ENCODE measurements at regions not wholly inside any gene's neighbourhood (a gene's known extent, or its start where the extent isn't known, plus 50 kb on each side); places are given as distances from the start of the nearest gene placed in this dataset.
"Not testable (repeated sequence)": the region's sequence is repeated elsewhere in the genome, so short reads cannot be mapped to it uniquely, and the experiment has no call there.

DNA sequence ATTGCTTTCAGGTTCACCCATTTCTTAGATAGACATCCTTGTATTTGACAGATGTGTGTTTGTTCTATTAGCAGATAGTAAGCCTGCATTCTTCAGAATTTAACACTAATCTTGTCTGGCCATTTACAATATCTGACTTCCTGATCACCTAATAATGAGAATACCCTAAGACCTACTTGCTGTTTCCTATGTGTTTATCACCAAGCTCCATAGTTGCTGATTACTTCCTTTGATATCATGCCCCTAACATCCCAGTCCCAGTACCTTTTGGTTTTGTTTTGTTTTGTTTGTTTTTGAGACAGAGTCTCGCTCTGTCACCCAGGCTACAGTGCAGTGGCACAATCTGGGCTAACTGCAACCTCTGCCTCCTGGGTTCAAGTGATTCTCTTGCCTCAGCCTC is 143.6 kb upstream of the DST start (continued):
- TF ChIP-seq, protein P1, sequence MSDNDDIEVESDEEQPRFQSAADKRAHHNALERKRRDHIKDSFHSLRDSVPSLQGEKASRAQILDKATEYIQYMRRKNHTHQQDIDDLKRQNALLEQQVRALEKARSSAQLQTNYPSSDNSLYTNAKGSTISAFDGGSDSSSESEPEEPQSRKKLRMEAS (IDR thresholded peaks at IDR 0.05): no peak

DNA sequence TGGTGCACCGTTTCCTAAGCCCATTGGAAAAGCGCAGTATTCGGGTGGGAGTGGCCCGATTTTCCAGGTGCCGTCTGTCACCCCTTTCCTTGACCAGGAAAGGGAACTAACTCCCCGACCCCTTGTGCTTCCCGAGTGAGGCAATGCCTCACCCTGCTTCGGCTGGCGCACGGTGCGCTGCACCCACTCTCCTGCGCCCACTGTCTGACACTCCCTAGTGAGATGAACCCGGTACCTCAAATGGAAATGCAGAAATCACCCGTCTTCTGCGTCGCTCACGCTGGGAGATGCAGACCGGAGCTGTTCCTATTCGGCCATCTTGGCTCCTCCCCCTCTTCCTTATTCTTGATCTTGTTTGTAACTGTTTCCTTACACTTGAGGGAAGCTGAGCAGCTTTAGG is 142.8 kb upstream of the DST start:
- H4K20me1 ChIP-seq (ENCODE audit: insufficient read depth); H2AFZ ChIP-seq (ENCODE audit: low read depth, low read length, poor library complexity, severe bottlenecking); H3K9me2 ChIP-seq (ENCODE audit: insufficient read depth); H3K36me3 ChIP-seq (ENCODE audit: control insufficient read depth in 1 of 2, insufficient read depth in 2 of 2, low read length in 2 of 2); H3K9ac ChIP-seq (ENCODE audit: low read length); DNase-seq (ENCODE audit: low read depth, low spot score); H3K4me2 ChIP-seq (ENCODE audit: low read length); CTCF ChIA-PET; RAD21 ChIA-PET (ENCODE audit: low non-redundant PET in 1 of 2, low total read pairs in 2 of 2, uncharacterized antibody in 2 of 2, unreplicated experiment in 2 of 2); POLR2A ChIA-PET; BruUV-seq (replicated peaks); intact Hi-C loops (cut with micrococcal nuclease); H3K9me3 ChIP-seq (ENCODE audit: control insufficient read depth in 1 of 2, insufficient read depth in 1 of 2, low read depth in 1 of 2, low read length in 2 of 2); H3K4me3 ChIP-seq (replicated peaks in 1 of 2; ENCODE audit: low read depth in 1 of 2, low read length in 2 of 2); H3K4me1 ChIP-seq (ENCODE audit: control insufficient read depth in 1 of 2, insufficient read depth in 2 of 2, low read length in 2 of 2); ATAC-seq; H3K27me3 ChIP-seq (ENCODE audit: insufficient read depth, low read length); H3K27ac ChIP-seq (ENCODE audit: low read depth, low read length): not testable (repeated sequence)
- H3K79me2 ChIP-seq (ENCODE audit: insufficient read depth, low read length): peaks cover 30% of the 10 kb centered on the region

DNA sequence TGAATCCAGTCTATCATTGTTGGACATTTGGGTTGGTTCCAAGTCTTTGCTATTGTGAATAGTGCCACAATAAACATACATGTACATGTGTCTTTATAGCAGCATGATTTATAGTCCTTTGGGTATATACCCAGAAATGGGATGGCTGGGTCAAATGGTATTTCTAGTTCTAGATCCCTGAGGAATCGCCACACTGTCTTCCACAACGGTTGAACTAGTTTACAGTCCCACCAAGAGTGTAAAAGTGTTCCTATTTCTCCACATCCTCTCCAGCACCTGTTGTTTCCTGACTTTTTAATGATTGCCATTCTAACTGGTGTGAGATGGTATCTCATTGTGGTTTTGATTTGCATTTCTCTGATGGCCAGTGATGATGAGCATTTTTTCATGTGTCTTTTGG is 137.4 kb upstream of the DST start:
- CTCF ChIA-PET; RAD21 ChIA-PET (ENCODE audit: low non-redundant PET in 1 of 2, low total read pairs in 2 of 2, uncharacterized antibody in 2 of 2, unreplicated experiment in 2 of 2): not testable (repeated sequence)

DNA sequence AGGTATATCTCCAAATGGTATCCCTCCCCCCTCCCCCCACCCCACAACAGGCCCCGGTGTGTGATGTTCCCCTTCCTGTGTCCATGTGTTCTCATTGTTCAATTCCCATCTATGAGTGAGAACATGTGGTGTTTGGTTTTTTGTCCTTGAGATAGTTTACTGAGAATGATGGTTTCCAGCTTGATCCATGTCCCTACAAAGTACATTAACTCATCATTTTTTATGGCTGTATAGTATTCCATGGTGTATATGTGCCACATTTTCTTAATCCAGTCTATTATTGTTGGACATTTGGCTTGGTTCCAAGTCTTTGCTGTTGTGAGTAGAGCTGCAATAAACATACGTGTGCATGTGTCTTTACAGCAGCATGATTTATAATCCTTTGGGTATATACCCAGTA is 135.8 kb upstream of the DST start:
- DNase-seq (ENCODE audit: low read depth, low spot score); H2AFZ ChIP-seq (ENCODE audit: low read depth, low read length, poor library complexity, severe bottlenecking); POLR2A ChIA-PET; H3K9me2 ChIP-seq (ENCODE audit: insufficient read depth); H3K4me3 ChIP-seq (replicated peaks in 1 of 2; ENCODE audit: low read depth in 1 of 2, low read length in 2 of 2); H3K36me3 ChIP-seq (ENCODE audit: control insufficient read depth in 1 of 2, insufficient read depth in 2 of 2, low read length in 2 of 2); H4K20me1 ChIP-seq (ENCODE audit: insufficient read depth); H3K9me3 ChIP-seq (ENCODE audit: control insufficient read depth in 1 of 2, insufficient read depth in 1 of 2, low read depth in 1 of 2, low read length in 2 of 2); intact Hi-C loops (cut with micrococcal nuclease); H3K9ac ChIP-seq (ENCODE audit: low read length); H3K4me2 ChIP-seq (ENCODE audit: low read length); ATAC-seq; CTCF ChIA-PET; BruUV-seq (replicated peaks); H3K27me3 ChIP-seq (ENCODE audit: insufficient read depth, low read length); H3K27ac ChIP-seq (ENCODE audit: low read depth, low read length); H3K4me1 ChIP-seq (ENCODE audit: control insufficient read depth in 1 of 2, insufficient read depth in 2 of 2, low read length in 2 of 2); RAD21 ChIA-PET (ENCODE audit: low non-redundant PET in 1 of 2, low total read pairs in 2 of 2, uncharacterized antibody in 2 of 2, unreplicated experiment in 2 of 2): not testable (repeated sequence)
- H3K79me2 ChIP-seq (ENCODE audit: insufficient read depth, low read length): peaks cover 24% of the 10 kb centered on the region

More for the DNA sequence above, 137.4 kb upstream of the DST start:
- H3K27ac ChIP-seq (ENCODE audit: low read depth, low read length); ATAC-seq; H3K9me2 ChIP-seq (ENCODE audit: insufficient read depth); H3K9ac ChIP-seq (ENCODE audit: low read length); H3K27me3 ChIP-seq (ENCODE audit: insufficient read depth, low read length); intact Hi-C loops (cut with micrococcal nuclease); H2AFZ ChIP-seq (ENCODE audit: low read depth, low read length, poor library complexity, severe bottlenecking); H3K4me1 ChIP-seq (ENCODE audit: control insufficient read depth in 1 of 2, insufficient read depth in 2 of 2, low read length in 2 of 2); H3K9me3 ChIP-seq (ENCODE audit: control insufficient read depth in 1 of 2, insufficient read depth in 1 of 2, low read depth in 1 of 2, low read length in 2 of 2); POLR2A ChIA-PET; H3K36me3 ChIP-seq (ENCODE audit: control insufficient read depth in 1 of 2, insufficient read depth in 2 of 2, low read length in 2 of 2); H3K4me3 ChIP-seq (replicated peaks in 1 of 2; ENCODE audit: low read depth in 1 of 2, low read length in 2 of 2); H3K4me2 ChIP-seq (ENCODE audit: low read length); DNase-seq (ENCODE audit: low read depth, low spot score); BruUV-seq (replicated peaks); H4K20me1 ChIP-seq (ENCODE audit: insufficient read depth): not testable (repeated sequence)
- H3K79me2 ChIP-seq (ENCODE audit: insufficient read depth, low read length): peaks cover 17% of the 10 kb centered on the region; the same call in 1 of the 2 replicates
